Activated CD4-positive, alpha-beta T cell treated with anti-CD3 and anti-CD28 coated beads for 36 hours (primary cell): ENCODE measurements at regions not wholly inside any gene's neighbourhood (a gene's known extent, or its start where the extent isn't known, plus 50 kb on each side); places are given as distances from the start of the nearest gene placed in this dataset.

Experiments
- ATAC-seq: fragments of 200-7000 bp; cut with Tn5 transposase; one replicate; pipeline ENCODE4 v1.10.0; 2021; ENCODE audit warnings: mild to moderate bottlenecking, moderate library complexity
- CTCF ChIA-PET: fragments of 350-600 bp; sonication (Branson Sonifier 250); formaldehyde crosslinking; loops from one replicate; lab custom pipeline; 2021; ENCODE audit warnings: antibody characterized with exemption; lab: Charles Lee
- POLR2A ChIA-PET: fragments of 350-600 bp; sonication (Branson Sonifier 250); formaldehyde crosslinking; loops from one replicate; lab custom pipeline; 2021; ENCODE audit warnings: antibody characterized with exemption, inconsistent platforms; lab: Charles Lee
- DNase-seq: peaks from one replicate; pipeline ENCODE4 v3.0.0-alpha.2; 2020
- H3K27ac Mint-ChIP-seq: one replicate; pipeline ENCODE4 v1.8.0; 2021; ENCODE audit warnings: mixed read lengths
- H3K27me3 Mint-ChIP-seq: one replicate; pipeline ENCODE4 v1.8.0; 2021; ENCODE audit warnings: mixed read lengths
- H3K36me3 Mint-ChIP-seq: one replicate; pipeline ENCODE4 v1.8.0; 2021; ENCODE audit warnings: low read depth, mixed read lengths
- H3K4me1 Mint-ChIP-seq: one replicate; pipeline ENCODE4 v1.8.0; 2021; ENCODE audit warnings: mixed read lengths
- H3K4me3 Mint-ChIP-seq: one replicate; pipeline ENCODE4 v1.8.0; 2021; ENCODE audit warnings: mild to moderate bottlenecking, moderate library complexity, mixed read lengths
- H3K9me3 Mint-ChIP-seq: one replicate; pipeline ENCODE4 v1.8.0; 2021; ENCODE audit warnings: low read depth, mixed read lengths
- intact Hi-C, 2 experiments: fragments of 100-400 bp; cut with DNase I in 1 of 2; cut with micrococcal nuclease in 1 of 2; formaldehyde crosslinking; loops; one replicate each; pipeline versions ENCODE4 v1.14.2 to v1.15.1; 2022 to 2024; cut with DNase I, micrococcal nuclease

DNA sequence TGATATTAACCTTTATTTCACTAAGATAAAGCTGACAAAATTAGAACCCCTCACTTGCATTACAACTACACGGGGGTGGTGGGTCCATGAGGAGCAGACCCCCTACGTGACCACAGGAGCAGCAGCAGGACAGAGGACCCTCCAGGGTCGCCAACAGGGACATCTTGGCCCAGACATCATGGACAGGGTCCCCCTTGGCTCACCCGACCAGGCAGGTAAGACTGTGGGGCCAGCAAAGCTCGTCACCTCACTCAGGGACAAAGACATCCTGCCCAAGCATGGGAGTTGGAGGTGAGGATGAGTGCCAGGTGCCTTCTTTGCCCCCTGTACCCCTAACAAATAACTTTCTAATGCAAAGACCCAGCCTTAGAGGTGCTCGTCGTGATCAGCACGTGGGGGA, 111.3 kb upstream of the RAB6C start:
- no peak for DNase-seq
- intact Hi-C loops = no loop called here
- Mint-ChIP-seq H3K4me1 (no peaks in the 10 kb centered on the region), H3K27ac (no peak overlapping the region), H3K27me3 (no peaks in the 10 kb centered on the region), H3K36me3 (no peaks in the 10 kb centered on the region), H3K9me3 (no peaks in the 10 kb centered on the region), H3K4me3 (no peak overlapping the region)
- ATAC-seq = no peak
- ChIA-PET CTCF (interaction anchor here (0.5 kb wide), 1 partner anchor 1567 kb away, joined by 3 read pairs; no protein-coding TSS in a partner anchor), POLR2A (no interaction called here)

DNA sequence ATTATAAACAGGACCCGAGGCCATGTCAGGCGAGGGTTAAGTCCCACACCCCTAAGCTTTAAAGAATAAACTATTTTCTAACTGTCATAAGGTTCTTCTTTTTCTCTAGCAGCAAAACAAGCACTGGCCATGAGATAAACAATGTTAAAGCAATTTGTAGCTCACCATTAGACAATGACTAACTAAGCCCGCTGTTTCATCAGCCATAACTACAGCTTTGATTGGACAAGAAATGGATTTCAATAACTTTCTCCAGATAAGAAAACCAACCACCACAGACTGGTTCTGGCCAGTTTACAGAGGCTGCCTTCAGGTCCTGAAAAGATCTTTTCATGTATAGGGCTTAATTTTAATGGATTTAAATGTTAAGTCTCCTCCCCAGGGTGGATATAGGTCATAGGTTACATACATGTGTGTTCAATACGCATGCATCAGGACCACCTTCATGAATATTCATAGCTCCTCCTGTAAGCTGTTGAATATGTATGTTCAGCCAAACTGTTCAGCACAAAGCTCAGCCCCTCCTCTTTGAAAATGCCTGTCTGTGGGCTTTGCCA, 108.7 kb upstream of the RAB6C start:
- POLR2A ChIA-PET = no interaction called here
- no peak for DNase-seq
- Mint-ChIP-seq H3K9me3 (no peaks in the 10 kb centered on the region), H3K4me1 (no peaks in the 10 kb centered on the region), H3K36me3 (no peaks in the 10 kb centered on the region), H3K4me3 (no peak overlapping the region), H3K27me3 (no peaks in the 10 kb centered on the region), H3K27ac (no peak overlapping the region)
- CTCF ChIA-PET = interaction anchor here (0.7 kb wide), 1 partner anchor 960 kb away, joined by 3 read pairs; no protein-coding TSS in a partner anchor
- intact Hi-C loops = loop anchor here in 1 of 2 experiments (10.0 kb wide), 1 partner anchor 1846 kb away; the partner anchor contains the start of gene SAP130
- no peak for ATAC-seq

DNA sequence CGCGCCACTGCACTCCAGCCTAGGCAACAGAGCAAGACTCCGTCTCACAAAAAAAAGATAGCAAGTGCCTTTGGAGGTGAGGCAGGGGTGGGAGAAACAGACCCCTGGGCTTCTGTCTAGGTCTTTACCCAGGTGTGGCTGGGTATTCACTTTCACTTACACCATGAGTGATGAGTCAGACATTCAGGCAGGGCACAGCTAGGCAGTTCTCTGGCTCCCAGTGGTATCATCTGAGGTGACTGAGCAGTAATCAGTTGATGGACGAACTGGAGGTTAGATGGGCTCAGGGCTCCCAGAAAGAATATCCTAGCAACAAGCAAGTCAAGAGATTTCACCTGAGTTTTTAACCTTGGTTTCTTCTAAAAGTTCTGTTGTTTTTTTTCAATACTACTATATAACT, 107.0 kb upstream of the RAB6C start:
- H3K9me3 Mint-ChIP-seq = no peaks in the 10 kb centered on the region
- ATAC-seq (no peak), DNase-seq (no peak)
- intact Hi-C loops = loop anchor here in 1 of 2 experiments (10.0 kb wide), 1 partner anchor 1848 kb away; the partner anchor contains the start of gene SAP130
- no peaks in the 10 kb centered on the region for H3K36me3 Mint-ChIP-seq
- H3K4me1 Mint-ChIP-seq = peaks cover 9% of the 10 kb centered on the region
- no peak overlapping the region for H3K27ac Mint-ChIP-seq
- ChIA-PET POLR2A (no interaction called here), CTCF (no interaction called here)
- no peak overlapping the region for H3K4me3 Mint-ChIP-seq
- no peaks in the 10 kb centered on the region for H3K27me3 Mint-ChIP-seq

DNA sequence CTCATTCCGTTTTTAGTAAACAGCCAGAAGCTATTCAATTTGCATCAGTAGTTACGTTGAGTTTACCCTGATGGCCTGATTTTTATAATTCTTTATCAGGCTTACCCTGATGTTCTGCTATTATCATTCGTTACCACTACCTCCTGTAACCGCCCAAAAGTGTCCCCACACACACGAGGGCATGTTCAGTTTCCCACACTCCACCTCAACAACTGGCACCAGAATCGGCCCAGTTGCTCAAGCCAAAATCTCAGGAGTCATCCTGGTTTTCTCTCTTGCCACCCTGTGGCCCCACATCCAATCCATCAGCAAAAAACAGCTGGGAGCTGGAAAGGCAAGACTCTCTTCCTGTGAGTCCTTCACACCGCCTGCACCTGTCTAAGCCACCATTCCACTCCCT, 102.9 kb upstream of the RAB6C start:
- CTCF ChIA-PET = interaction anchor here (0.8 to 1.3 kb wide), 2 partner anchors 9 to 31 kb away, joined by 3 to 4 read pairs; no protein-coding TSS in a partner anchor

DNA sequence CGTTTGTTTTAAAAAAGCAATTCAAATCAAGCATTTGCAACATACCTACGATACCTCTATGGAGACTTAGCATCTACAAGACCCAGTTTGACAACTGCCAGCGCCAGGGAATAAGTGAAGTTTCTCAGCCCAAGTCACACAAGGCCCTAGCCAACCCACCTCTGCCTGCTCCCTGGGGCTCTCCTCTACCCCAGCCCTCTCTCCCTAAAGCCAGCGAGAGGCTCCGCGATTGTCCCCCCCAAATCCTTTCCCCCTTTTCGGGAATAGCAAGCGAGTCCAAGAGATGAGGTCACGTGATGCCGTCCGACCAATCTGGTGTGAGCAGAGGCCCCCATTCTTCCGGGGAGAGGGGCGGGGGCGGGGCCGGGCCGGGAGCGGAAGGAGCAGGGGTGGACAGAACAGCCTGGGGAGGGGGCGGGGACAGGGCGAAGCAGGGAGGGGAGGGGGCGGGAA, 102.2 kb upstream of the RAB6C start:
- no peaks in the 10 kb centered on the region for H3K9me3 Mint-ChIP-seq
- H3K4me1 Mint-ChIP-seq = peaks cover 11% of the 10 kb centered on the region
- H3K36me3 Mint-ChIP-seq = no peaks in the 10 kb centered on the region
- peak overlapping the region; percentile 87 for H3K4me3 Mint-ChIP-seq
- CTCF ChIA-PET = interaction anchor here (0.8 to 1.3 kb wide), 2 partner anchors 8 to 31 kb away, joined by 3 to 4 read pairs; no protein-coding TSS in a partner anchor
- POLR2A ChIA-PET = no interaction called here
- no peaks in the 10 kb centered on the region for H3K27me3 Mint-ChIP-seq
- intact Hi-C loops = loop anchor here in 1 of 2 experiments (2.0 to 10.0 kb wide), 5 partner anchors 305 to 1853 kb away; partner anchors contain the start of genes GPR148, IMP4, MZT2B and SAP130
- peak; percentile 95 for ATAC-seq
- DNase-seq = peak; percentile 90
- peak overlapping the region; percentile 87 for H3K27ac Mint-ChIP-seq

More for the DNA sequence above, 102.9 kb upstream of the RAB6C start:
- POLR2A ChIA-PET = no interaction called here
- ATAC-seq (no peak), DNase-seq (no peak)
- peak overlapping the region; percentile 87 for H3K4me3 Mint-ChIP-seq
- H3K27me3 Mint-ChIP-seq = no peaks in the 10 kb centered on the region
- H3K9me3 Mint-ChIP-seq = no peaks in the 10 kb centered on the region
- no peaks in the 10 kb centered on the region for H3K36me3 Mint-ChIP-seq
- H3K4me1 Mint-ChIP-seq = peaks cover 11% of the 10 kb centered on the region
- peak overlapping the region; percentile 87 for H3K27ac Mint-ChIP-seq
- intact Hi-C loops = loop anchor here in 1 of 2 experiments (2.0 to 10.0 kb wide), 5 partner anchors 306 to 1852 kb away; partner anchors contain the start of genes GPR148, IMP4, MZT2B and SAP130

DNA sequence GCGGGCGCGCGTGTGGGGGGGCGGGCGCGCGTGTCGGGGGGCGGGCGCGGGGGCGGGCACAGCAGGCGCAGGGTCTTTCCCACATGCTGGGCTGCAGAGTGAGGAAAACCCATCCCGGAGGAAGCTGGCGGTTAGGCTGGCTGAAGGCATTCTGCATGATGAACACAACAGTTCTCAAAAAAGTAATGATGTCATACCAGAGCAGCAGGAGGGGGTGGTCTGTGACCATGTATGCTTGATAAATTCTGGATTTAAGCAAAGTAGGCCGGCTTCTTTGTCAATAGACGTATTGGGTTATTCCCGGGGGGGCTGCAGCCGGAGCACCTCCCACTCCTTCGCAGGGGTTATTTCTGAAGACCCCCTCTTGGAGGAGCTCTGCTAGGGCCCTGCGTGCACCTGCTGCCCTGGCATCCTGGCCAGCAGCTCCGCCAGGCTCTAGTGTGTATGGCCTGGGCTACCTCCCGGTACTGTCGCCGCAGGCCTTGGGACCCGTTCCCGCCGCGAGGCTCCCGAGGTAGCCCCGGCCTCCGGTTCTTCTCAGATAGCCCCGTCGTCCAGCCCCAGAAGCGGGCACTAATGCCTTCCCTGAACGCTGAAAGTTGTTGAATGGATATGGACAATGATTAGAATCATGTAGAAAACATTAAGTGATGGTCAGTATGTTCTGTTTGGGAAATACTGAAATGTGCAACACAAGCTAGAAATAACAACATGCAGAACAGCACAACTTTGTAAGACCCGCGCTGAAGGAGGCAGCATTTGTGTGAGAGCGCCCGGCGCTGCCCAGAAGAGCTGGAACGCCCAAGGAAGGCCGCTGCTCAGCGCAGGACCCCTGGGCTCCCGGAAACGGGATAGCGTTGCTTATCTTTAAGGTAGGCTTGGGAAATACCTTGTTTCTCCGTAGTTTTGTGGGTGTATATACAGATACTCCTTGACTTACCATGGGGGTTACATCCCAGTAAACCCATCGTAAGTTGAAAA, 101.4 kb upstream of the RAB6C start:
- ATAC-seq (peak; percentile 63), DNase-seq (no peak)
- H3K9me3 Mint-ChIP-seq = no peaks in the 10 kb centered on the region
- H3K27me3 Mint-ChIP-seq = no peaks in the 10 kb centered on the region
- H3K36me3 Mint-ChIP-seq = no peaks in the 10 kb centered on the region
- ChIA-PET CTCF (interaction anchor here (0.6 kb wide), 2 partner anchors 1124 to 1285 kb away, joined by 3 read pairs; no protein-coding TSS in a partner anchor), POLR2A (no interaction called here)
- intact Hi-C loops = loop anchor here in 1 of 2 experiments (2.0 to 10.0 kb wide), 5 partner anchors 304 to 1853 kb away; partner anchors contain the start of genes GPR148, IMP4, MZT2B and SAP130
- H3K4me1 Mint-ChIP-seq = peaks cover 11% of the 10 kb centered on the region
- no peak overlapping the region for H3K27ac Mint-ChIP-seq
- H3K4me3 Mint-ChIP-seq = peak overlapping the region; percentile 87

DNA sequence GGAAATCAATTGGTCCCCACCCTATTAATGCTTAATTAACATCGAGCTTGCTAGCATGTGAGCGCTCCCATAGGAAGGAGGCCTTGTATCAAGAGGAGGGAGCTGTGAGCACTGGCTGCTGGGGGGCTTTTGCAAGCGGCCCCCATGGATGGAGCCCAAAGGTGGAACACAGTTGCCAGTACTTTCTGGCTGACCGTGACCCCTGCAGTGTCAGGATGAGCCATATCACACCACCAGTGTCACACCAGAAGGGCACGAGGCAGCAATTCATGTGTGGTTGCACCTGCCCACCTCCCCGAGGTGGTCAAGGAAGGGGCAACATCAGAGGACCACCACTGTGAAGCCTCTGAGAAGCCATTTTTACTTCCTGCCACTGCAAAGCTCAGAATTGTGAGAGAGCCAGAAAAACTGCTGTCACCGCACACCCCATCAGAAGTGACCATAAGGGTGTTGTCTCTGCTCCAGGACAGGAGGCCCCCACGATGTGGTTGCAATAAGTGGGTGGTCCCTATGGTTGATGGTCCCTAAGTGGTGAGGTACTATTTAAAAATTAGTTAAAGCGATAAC, 99.8 kb upstream of the RAB6C start:
- intact Hi-C loops = loop anchor here in 1 of 2 experiments (5.0 to 10.0 kb wide), 4 partner anchors 303 to 1855 kb away; partner anchors contain the start of genes GPR148, MZT2B, SAP130 and SMPD4
- Mint-ChIP-seq H3K4me3 (no peak overlapping the region), H3K36me3 (no peaks in the 10 kb centered on the region), H3K27ac (no peak overlapping the region), H3K27me3 (no peaks in the 10 kb centered on the region), H3K9me3 (no peaks in the 10 kb centered on the region), H3K4me1 (peaks cover 11% of the 10 kb centered on the region)
- POLR2A ChIA-PET = no interaction called here
- CTCF ChIA-PET = interaction anchor here (0.5 to 0.6 kb wide), 2 partner anchors 503 to 1260 kb away, joined by 3 read pairs; no protein-coding TSS in a partner anchor
- ATAC-seq (no peak), DNase-seq (no peak)

DNA sequence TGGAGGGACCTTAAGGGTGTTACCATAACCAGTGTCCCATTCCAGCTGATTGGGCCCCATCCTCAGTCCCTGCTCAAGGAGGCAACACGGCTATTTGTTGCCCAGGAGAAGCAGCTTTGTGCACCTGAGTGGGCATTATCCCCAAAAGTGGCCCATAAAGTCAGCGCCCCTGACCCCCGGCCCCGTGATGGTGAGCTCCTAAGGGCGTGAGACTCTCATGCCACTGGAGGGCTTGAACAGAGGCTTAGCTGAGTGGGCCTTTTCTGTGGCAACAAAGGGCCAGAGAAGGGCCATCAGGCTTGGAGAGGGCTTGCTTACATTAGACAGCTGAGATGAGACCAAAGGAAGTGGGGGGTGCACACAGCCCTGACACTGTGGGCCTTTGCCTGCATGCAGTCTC, 99.2 kb upstream of the RAB6C start:
- intact Hi-C loops = no loop called here
- CTCF ChIA-PET = interaction anchor here (0.6 kb wide), 1 partner anchor 502 kb away, joined by 3 read pairs; no protein-coding TSS in a partner anchor

DNA sequence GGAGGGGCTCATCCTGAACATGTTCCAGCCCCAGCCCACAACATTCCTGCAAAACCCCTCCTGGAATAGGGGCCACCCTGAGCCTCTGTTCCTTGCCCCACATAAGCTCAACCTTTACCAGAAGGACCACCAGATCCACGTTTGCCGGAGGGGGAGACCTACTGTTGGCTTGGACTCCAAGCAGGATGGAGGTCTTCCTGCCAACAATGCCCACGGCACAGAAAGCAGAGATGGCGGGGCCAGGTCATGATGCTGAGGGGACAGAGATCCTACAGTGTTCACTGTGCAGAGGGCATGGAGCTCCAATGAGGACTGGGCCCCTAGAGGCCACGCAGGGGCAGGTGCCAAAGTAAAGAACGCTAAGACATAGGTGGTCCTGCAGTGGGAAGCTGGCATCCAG, 98.5 kb upstream of the RAB6C start:
- H3K27ac Mint-ChIP-seq = no peak overlapping the region
- ChIA-PET POLR2A (no interaction called here), CTCF (no interaction called here)
- H3K4me3 Mint-ChIP-seq = no peak overlapping the region
- H3K27me3 Mint-ChIP-seq = no peaks in the 10 kb centered on the region
- H3K4me1 Mint-ChIP-seq = peaks cover 11% of the 10 kb centered on the region
- H3K36me3 Mint-ChIP-seq = no peaks in the 10 kb centered on the region
- no peak for DNase-seq
- intact Hi-C loops = no loop called here
- no peaks in the 10 kb centered on the region for H3K9me3 Mint-ChIP-seq
- no peak for ATAC-seq

More for the DNA sequence above, 99.2 kb upstream of the RAB6C start:
- POLR2A ChIA-PET = no interaction called here
- Mint-ChIP-seq H3K27me3 (no peaks in the 10 kb centered on the region), H3K4me3 (no peak overlapping the region), H3K36me3 (no peaks in the 10 kb centered on the region), H3K9me3 (no peaks in the 10 kb centered on the region), H3K4me1 (peaks cover 11% of the 10 kb centered on the region), H3K27ac (no peak overlapping the region)
- no peak for DNase-seq
- no peak for ATAC-seq

DNA sequence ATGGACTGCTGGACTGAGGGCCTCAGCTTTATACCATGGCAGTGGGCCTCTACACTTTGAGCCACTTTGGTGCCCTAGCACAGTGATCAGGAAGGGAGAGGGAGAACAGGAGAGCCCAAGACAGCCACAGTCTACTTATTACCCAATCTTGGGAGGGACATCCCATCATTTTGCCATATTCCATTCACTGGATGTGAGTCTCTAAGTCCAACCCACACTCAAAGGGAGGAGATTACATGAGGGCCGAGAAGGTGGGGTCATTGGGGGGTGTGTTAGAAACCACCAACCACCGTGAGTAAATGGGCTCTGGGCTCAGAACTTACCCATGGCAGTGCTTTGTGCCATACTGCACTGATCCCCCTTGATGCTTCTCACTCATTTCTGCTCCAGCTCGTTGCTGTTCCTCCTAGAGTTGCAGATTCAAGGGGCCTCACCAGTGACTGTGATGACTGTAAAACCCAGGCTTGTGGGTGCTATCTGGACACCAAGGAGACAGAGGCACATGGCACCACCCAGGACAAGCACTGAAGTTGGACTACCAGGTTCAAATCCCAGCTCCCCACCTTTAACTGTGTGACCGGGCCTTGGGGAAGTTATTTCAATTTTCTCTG, 97.6 kb upstream of the RAB6C start:
- Mint-ChIP-seq H3K4me1 (peaks cover 7% of the 10 kb centered on the region), H3K27ac (no peak overlapping the region), H3K9me3 (no peaks in the 10 kb centered on the region), H3K4me3 (no peak overlapping the region), H3K36me3 (no peaks in the 10 kb centered on the region), H3K27me3 (no peaks in the 10 kb centered on the region)
- DNase-seq = no peak
- POLR2A ChIA-PET = no interaction called here
- CTCF ChIA-PET = interaction anchor here (1.1 kb wide), 1 partner anchor 31 kb away, joined by 3 read pairs; no protein-coding TSS in a partner anchor
- intact Hi-C loops = no loop called here
- ATAC-seq = no peak
